Muscle of leg (tissue), 3 donors: ENCODE measurements at regions not wholly inside any gene's neighbourhood (a gene's known extent, or its start where the extent isn't known, plus 50 kb on each side); places are given as distances from the start of the nearest gene placed in this dataset.

ENCODE experiments used
- DNase-seq: peaks from one replicate; pipeline ENCODE4 v3.0.0; 2013
- H3K27ac ChIP-seq: one replicate; pipeline ENCODE4 v1.5.1; 2013; ENCODE audit warnings: mild to moderate bottlenecking, low read length, control low read depth
- H3K27me3 ChIP-seq: one replicate; pipeline ENCODE4 v1.6.1; 2013; ENCODE audit warnings: low read length; ENCODE audit not compliant: control insufficient read depth, insufficient read depth
- H3K36me3 ChIP-seq: one replicate; pipeline ENCODE4 v1.6.1; 2013; ENCODE audit warnings: low read length; ENCODE audit not compliant: control insufficient read depth, insufficient read depth
- H3K4me1 ChIP-seq: one replicate; pipeline ENCODE4 v1.6.1; 2013; ENCODE audit warnings: low read length; ENCODE audit not compliant: control insufficient read depth, insufficient read depth
- H3K4me3 ChIP-seq: one replicate; pipeline ENCODE4 v1.5.1; 2013; ENCODE audit warnings: low read length, control low read depth
- H3K9me3 ChIP-seq: replicated peaks from 2 replicates; pipeline ENCODE4 v1.6.1; 2013; ENCODE audit warnings: low read depth, low read length; ENCODE audit not compliant: control insufficient read depth
- WGBS: methylation state at CpG from one replicate; pipeline ENCODE4 v1.1.5; 2013; ENCODE audit warnings: missing lambda C conversion rate; ENCODE audit not compliant: insufficient coverage; 5-methylcytosine and 5-hydroxymethylcytosine counted together

DNA sequence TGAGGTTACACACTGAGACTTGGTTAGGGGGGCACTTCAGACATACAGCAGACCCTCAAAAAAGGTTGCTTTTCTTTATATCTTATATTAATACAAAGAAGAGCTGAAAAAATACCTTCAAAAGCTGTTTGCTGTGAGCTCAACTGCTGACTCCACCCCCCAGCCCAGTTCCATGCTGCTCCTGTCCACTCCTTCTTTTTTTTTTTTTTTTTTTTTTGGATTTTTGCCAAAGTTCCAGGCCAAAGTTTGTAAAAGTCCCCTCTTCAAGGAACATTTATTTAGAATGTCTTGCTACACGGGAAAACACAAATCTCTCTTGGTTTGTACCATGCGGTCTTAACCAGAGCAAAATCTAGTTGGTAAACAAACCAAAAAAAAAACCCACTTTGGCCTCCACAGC lies 85.3 kb upstream of the AKAP12 start:
- Histone ChIP-seq H3K36me3 (no peaks in the 10 kb centered on the region), H3K27me3 (no peaks in the 10 kb centered on the region), H3K4me1 (peaks cover 2% of the 10 kb centered on the region), H3K4me3 (no peak overlapping the region), H3K27ac (no peak overlapping the region), H3K9me3 (no peaks in the 10 kb centered on the region)
- no CpG with 5 or more reads among the region's 2 CpGs for WGBS
- DNase-seq = peak; percentile 79

DNA sequence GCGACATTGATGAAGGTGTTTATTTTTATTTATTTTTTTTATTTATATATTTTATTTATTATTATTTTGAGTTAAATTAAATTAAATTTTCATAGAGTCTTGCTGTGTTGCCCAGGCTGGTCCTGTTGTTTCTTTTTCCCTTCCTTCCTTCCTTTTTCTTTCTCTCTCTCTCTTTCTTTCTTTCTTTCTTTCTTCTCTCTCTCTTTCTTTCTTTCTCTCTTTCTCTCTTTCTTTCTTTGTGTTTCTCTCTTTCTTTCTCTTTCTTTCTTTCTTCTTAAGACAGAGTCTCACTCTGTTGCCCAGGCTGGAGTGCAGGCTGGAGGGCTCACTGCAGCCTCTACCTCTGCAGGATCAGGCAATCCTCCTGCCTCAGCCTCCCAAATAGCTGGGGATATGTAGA lies 84.7 kb upstream of the AKAP12 start:
- peaks cover 2% of the 10 kb centered on the region for H3K4me1 ChIP-seq
- no peaks in the 10 kb centered on the region for H3K36me3 ChIP-seq
- H3K9me3 ChIP-seq = no peaks in the 10 kb centered on the region
- no peaks in the 10 kb centered on the region for H3K27me3 ChIP-seq
- DNase-seq = no peak
- H3K4me3 ChIP-seq = no peak overlapping the region
- no CpG with 5 or more reads among the region's 1 CpG for WGBS
- H3K27ac ChIP-seq = no peak overlapping the region

- Histone ChIP-seq H3K36me3 (no peaks in the 10 kb centered on the region), H3K27me3 (no peaks in the 10 kb centered on the region), H3K4me1 (peaks cover 19% of the 10 kb centered on the region), H3K9me3 (no peaks in the 10 kb centered on the region), H3K4me3 (peak overlapping the region; percentile 5), H3K27ac (peak overlapping the region; percentile 85)
- WGBS = 22% methylated on average over 16 of the region's 16 CpGs
- peak; percentile 93 for DNase-seq
Measured at GRCh38 chr6:151160929-151161757, 78.6 kb upstream of the AKAP12 start.

- H3K36me3 ChIP-seq = no peaks in the 10 kb centered on the region
- no peak overlapping the region for H3K4me3 ChIP-seq
- 81% methylated on average over 5 of the region's 7 CpGs for WGBS
- H3K27ac ChIP-seq = no peak overlapping the region
- no peaks in the 10 kb centered on the region for H3K27me3 ChIP-seq
- H3K9me3 ChIP-seq = no peaks in the 10 kb centered on the region
- H3K4me1 ChIP-seq = peaks cover 20% of the 10 kb centered on the region
- peak; percentile 62 for DNase-seq
Measured at GRCh38 chr6:151164383-151164782, 75.4 kb upstream of the AKAP12 start.

DNA sequence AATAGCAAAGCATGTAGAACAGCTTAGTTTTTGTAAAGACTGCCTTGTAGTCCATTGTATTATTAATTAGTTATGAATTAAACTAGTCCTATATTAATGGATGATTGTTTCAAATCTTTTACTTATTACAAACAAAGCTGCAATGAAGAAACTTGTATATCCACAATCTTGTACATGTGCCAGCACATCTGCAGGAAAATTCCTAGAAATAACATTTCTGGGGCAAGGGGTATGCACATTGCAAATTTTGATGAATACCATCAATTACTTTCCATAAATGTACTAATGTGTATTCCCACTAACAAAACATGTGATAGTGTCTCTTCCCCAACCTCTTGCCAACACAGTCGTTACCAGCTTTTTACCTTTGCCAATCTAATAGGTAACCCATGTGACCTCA lies 73.6 kb upstream of the AKAP12 start:
- DNase-seq = peak; percentile 88
- H3K4me3 ChIP-seq = no peak overlapping the region
- no peaks in the 10 kb centered on the region for H3K27me3 ChIP-seq
- no peaks in the 10 kb centered on the region for H3K9me3 ChIP-seq
- H3K36me3 ChIP-seq = no peaks in the 10 kb centered on the region
- H3K27ac ChIP-seq = no peak overlapping the region
- peaks cover 11% of the 10 kb centered on the region for H3K4me1 ChIP-seq
- no CpG with 5 or more reads among the region's 1 CpG for WGBS

GRCh38 chr6:151167034-151167433 lies 72.7 kb upstream of the AKAP12 start:
- H3K9me3 ChIP-seq = no peaks in the 10 kb centered on the region
- 47% methylated on average over 7 of the region's 7 CpGs for WGBS
- no peaks in the 10 kb centered on the region for H3K27me3 ChIP-seq
- H3K4me3 ChIP-seq = no peak overlapping the region
- peaks cover 3% of the 10 kb centered on the region for H3K4me1 ChIP-seq
- peak; percentile 48 for DNase-seq
- H3K27ac ChIP-seq = no peak overlapping the region
- no peaks in the 10 kb centered on the region for H3K36me3 ChIP-seq

DNA sequence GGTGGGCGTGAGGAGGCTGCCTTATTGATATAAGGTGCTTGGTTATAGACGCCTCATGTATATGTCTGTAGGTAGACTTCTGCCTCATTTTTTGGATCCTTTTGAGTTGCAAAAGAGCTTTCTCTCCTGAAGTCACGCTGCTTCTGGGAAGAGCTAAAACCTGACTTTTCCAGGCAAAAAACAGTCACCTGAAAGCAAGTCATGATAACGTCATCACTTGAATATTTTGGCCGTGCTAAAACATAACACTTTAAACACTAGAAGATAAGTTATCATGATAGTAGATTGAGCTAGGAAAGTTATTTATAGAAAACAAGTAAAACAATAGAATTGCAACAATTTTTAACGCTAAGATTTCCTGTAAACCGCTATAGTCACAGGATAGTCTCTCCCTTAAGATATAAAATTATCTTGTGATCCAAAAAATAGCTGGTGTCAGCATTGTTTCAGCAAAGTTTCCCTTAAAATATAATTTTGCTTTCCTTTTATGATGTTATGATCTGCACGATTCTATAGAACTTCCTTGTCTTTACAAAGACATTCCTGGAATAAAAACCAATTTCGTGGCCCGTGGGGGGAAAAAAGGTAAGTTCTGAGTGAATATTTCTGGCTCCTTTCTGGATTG lies 69.0 kb upstream of the AKAP12 start:
- WGBS = 67% methylated on average over 3 of the region's 10 CpGs
- Histone ChIP-seq H3K27me3 (no peaks in the 10 kb centered on the region), H3K4me1 (peaks cover 3% of the 10 kb centered on the region), H3K4me3 (no peak overlapping the region), H3K36me3 (no peaks in the 10 kb centered on the region), H3K9me3 (no peaks in the 10 kb centered on the region), H3K27ac (no peak overlapping the region)
- DNase-seq = no peak

GRCh38 chr6:151172751-151173150 lies 67.0 kb upstream of the AKAP12 start:
- DNase-seq = peak; percentile 91
- Histone ChIP-seq H3K27ac (no peak overlapping the region), H3K9me3 (no peaks in the 10 kb centered on the region), H3K27me3 (no peaks in the 10 kb centered on the region), H3K4me1 (no peaks in the 10 kb centered on the region), H3K36me3 (no peaks in the 10 kb centered on the region), H3K4me3 (no peak overlapping the region)
- no CpG with 5 or more reads among the region's 3 CpGs for whole genome bisulfite sequencing

DNA sequence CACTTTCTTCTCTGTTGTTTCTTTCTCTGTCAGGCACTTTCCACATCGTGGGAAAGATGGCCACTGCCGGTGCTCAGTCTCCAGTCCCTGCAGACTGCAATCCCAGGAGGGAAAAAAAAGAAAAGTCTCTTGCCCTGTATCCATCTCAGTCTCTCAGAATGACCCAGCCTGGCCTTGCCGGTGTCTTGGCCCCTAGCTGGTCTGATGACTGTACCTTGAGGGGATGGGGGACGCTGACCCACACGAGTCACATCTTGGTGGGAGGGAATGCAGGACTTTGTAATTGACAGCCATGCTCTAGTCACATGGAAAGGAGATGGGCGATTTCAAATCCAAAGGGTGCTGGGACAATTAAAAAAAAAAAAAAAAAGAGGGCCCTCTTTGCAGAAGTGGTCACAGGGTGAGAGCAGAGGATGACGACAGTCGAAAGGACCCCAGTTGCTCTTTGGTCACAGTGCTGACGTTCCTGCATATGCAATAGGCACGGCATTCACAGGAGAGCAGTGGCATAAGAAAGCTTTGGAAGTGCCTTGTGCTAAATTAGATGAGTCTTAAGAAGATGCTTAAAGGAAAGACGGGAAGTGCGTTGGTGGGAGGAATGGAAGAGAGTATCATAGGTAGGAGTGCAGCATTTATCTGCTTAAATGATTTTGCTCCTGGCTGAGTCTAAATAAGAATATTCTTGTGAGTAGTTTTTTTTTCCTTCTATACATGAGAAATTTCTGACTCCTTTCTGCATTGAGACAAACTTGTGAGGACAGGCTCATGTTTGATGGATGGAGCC lies 63.9 kb upstream of the AKAP12 start:
- no peak overlapping the region for H3K4me3 ChIP-seq
- no peaks in the 10 kb centered on the region for H3K27me3 ChIP-seq
- peaks cover 3% of the 10 kb centered on the region for H3K4me1 ChIP-seq
- WGBS = 72% methylated on average over 10 of the region's 12 CpGs
- no peak overlapping the region for H3K27ac ChIP-seq
- no peaks in the 10 kb centered on the region for H3K9me3 ChIP-seq
- DNase-seq = no peak
- no peaks in the 10 kb centered on the region for H3K36me3 ChIP-seq
